H1 (cell line): ENCODE measurements at regions not wholly inside any gene's neighbourhood (a gene's known extent, or its start where the extent isn't known, plus 50 kb on each side); places are given as distances from the start of the nearest gene placed in this dataset.

ENCODE experiments used
- CTCF ChIA-PET: fragments of 300-600 bp; sonication (Branson Sonifier 250); formaldehyde crosslinking; loops from one replicate; lab custom pipeline; 2021; ENCODE audit not compliant: partially characterized antibody; lab: Charles Lee
- POLR2A ChIA-PET: fragments of 300-600 bp; sonication (Branson Sonifier 250); formaldehyde crosslinking; loops from one replicate; lab custom pipeline; 2021; ENCODE audit warnings: inconsistent platforms; ENCODE audit not compliant: partially characterized antibody; lab: Charles Lee
- DNase-seq, 2 experiments: peaks; one replicate each; pipeline versions ENCODE4 v3.0.0 to v3.0.0-alpha.2; 2010 to 2022; ENCODE audit warnings: low spot score in 2 of 2, low read depth in 1 of 2, mixed read lengths in 1 of 2
- FAIRE-seq: peaks from 2 replicates; lab custom pipeline; 2011; peaks lifted over from hg19 to GRCh38; lab: Jason Lieb, UNC
- H2AFZ ChIP-seq: 2 replicates; pipeline ENCODE4 v1.8.1; 2012; ENCODE audit warnings: low read length, inconsistent platforms
- H2AK5ac ChIP-seq: 2 replicates; pipeline ENCODE4 v1.6.1; 2013; ENCODE audit warnings: low read depth, low read length
- H2BK120ac ChIP-seq: replicated peaks from 2 replicates; pipeline ENCODE3; 2013; ENCODE audit warnings: low read depth, low read length, inconsistent platforms
- H2BK12ac ChIP-seq: 2 replicates; pipeline ENCODE4 v1.6.1; 2013; ENCODE audit warnings: low read depth, low read length
- H2BK15ac ChIP-seq: 2 replicates; pipeline ENCODE4 v1.6.1; 2013; ENCODE audit warnings: low read length
- H2BK20ac ChIP-seq: 2 replicates; pipeline ENCODE4 v1.6.1; 2013; ENCODE audit warnings: low read length
- H2BK5ac ChIP-seq: 2 replicates; pipeline ENCODE4 v1.6.1; 2013; ENCODE audit warnings: low read depth, low read length
- H3K14ac ChIP-seq: 2 replicates; pipeline ENCODE4 v1.6.1; 2013; ENCODE audit warnings: inconsistent platforms; ENCODE audit not compliant: insufficient read length
- H3K18ac ChIP-seq: 2 replicates; pipeline ENCODE4 v1.6.1; 2013; ENCODE audit warnings: low read length; ENCODE audit errors: extremely low read depth
- H3K23ac ChIP-seq: 2 replicates; pipeline ENCODE4 v1.6.1; 2013; ENCODE audit warnings: inconsistent platforms; ENCODE audit not compliant: insufficient read length
- H3K23me2 ChIP-seq: 2 replicates; pipeline ENCODE4 v1.6.1; 2013; ENCODE audit warnings: low read depth, low read length
- H3K27ac ChIP-seq: 2 replicates; pipeline ENCODE4 v1.6.1; 2011; ENCODE audit warnings: low read depth, low read length, inconsistent platforms
- H3K27me3 ChIP-seq, 4 experiments: replicated peaks in 1 of 4; 1 replicate in 1 of 4; 2 replicates in 3 of 4; pipeline versions ENCODE4 v1.6.1 to v1.8.1; 2011 to 2013; ENCODE audit warnings: low read length in 3 of 4, mild to moderate bottlenecking in 3 of 4, inconsistent platforms in 2 of 4, mixed read lengths in 2 of 4, moderate library complexity in 1 of 4; ENCODE audit not compliant: control insufficient read depth in 3 of 4, insufficient read depth in 3 of 4; ENCODE audit errors: extremely low read depth in 1 of 4
- H3K36me3 ChIP-seq, 4 experiments: 2 replicates each; pipeline versions ENCODE4 v1.6.1 to v1.8.1; 2011 to 2013; ENCODE audit warnings: mild to moderate bottlenecking in 4 of 4, low read length in 3 of 4, moderate library complexity in 2 of 4, control low read depth in 1 of 4, inconsistent platforms in 1 of 4; ENCODE audit not compliant: insufficient read depth in 4 of 4, control insufficient read depth in 2 of 4
- H3K4ac ChIP-seq: replicated peaks from 2 replicates; pipeline ENCODE3; 2013; ENCODE audit warnings: low read length, low read depth, mixed read lengths, inconsistent platforms; ENCODE audit not compliant: insufficient read length
- H3K4me1 ChIP-seq, 4 experiments: replicated peaks in 1 of 4; 1 replicate in 1 of 4; 2 replicates in 3 of 4; pipeline versions ENCODE4 v1.6.1 to v1.8.1; 2011 to 2013; ENCODE audit warnings: low read length in 3 of 4, inconsistent platforms in 2 of 4, mixed read lengths in 1 of 4; ENCODE audit not compliant: insufficient read depth in 4 of 4, control insufficient read depth in 3 of 4
- H3K4me2 ChIP-seq, 2 experiments: 2 replicates each; pipeline versions ENCODE4 v1.6.1 to v1.8.1; 2011 to 2013; ENCODE audit warnings: low read depth in 2 of 2, low read length in 2 of 2, control low read depth in 1 of 2, inconsistent platforms in 1 of 2, mild to moderate bottlenecking in 1 of 2; ENCODE audit not compliant: insufficient read depth in 1 of 2
- H3K4me3 ChIP-seq, 4 experiments: fragments of 200-600, 300-600 bp in 1 of 4; sonication (generic), shearing (Covaris generic), sonication (Bioruptor Twin) in 1 of 4; 2 replicates each; pipeline versions ENCODE4 v1.5.1 to v1.8.1; 2011 to 2016; ENCODE audit warnings: low read length in 4 of 4, low read depth in 3 of 4, control low read depth in 2 of 4, inconsistent platforms in 2 of 4, mild to moderate bottlenecking in 2 of 4, mixed read lengths in 1 of 4, moderate library complexity in 1 of 4; ENCODE audit not compliant: insufficient read depth in 2 of 4; ENCODE audit errors: extremely low read depth in 1 of 4
- H3K56ac ChIP-seq: replicated peaks from 2 replicates; pipeline ENCODE3; 2013; ENCODE audit warnings: low read depth, mild to moderate bottlenecking, mixed read lengths, low read length, inconsistent platforms; ENCODE audit not compliant: insufficient read length
- H3K79me1 ChIP-seq: 2 replicates; pipeline ENCODE4 v1.6.1; 2013; ENCODE audit warnings: low read depth, low read length, control low read depth
- H3K79me2 ChIP-seq, 2 experiments: 2 replicates each; pipeline versions ENCODE4 v1.6.1 to v1.8.1; 2012 to 2013; ENCODE audit warnings: low read length in 2 of 2, mild to moderate bottlenecking in 2 of 2, inconsistent platforms in 1 of 2; ENCODE audit not compliant: insufficient read depth in 2 of 2, control insufficient read depth in 1 of 2
- H3K9ac ChIP-seq, 4 experiments: replicated peaks in 1 of 4; 1 replicate in 1 of 4; 2 replicates in 3 of 4; pipeline versions ENCODE4 v1.6.1 to v1.8.1; 2011 to 2013; ENCODE audit warnings: low read depth in 3 of 4, low read length in 3 of 4, control low read depth in 2 of 4, mild to moderate bottlenecking in 2 of 4, moderate library complexity in 2 of 4, inconsistent platforms in 1 of 4; ENCODE audit errors: extremely low read depth in 1 of 4
- H3K9me3 ChIP-seq, 2 experiments: 2 replicates each; pipeline versions ENCODE4 v1.6.1 to v1.8.1; 2012 to 2013; ENCODE audit warnings: mild to moderate bottlenecking in 2 of 2, moderate library complexity in 2 of 2, control low read depth in 1 of 2, inconsistent platforms in 1 of 2, low read depth in 1 of 2, low read length in 1 of 2, mixed read lengths in 1 of 2; ENCODE audit not compliant: insufficient read depth in 2 of 2
- H4K20me1 ChIP-seq, 2 experiments: replicated peaks in 1 of 2; 2 replicates each; pipeline versions ENCODE3 to v1.8.1; 2011 to 2013; ENCODE audit warnings: inconsistent platforms in 2 of 2, low read length in 2 of 2, mild to moderate bottlenecking in 1 of 2; ENCODE audit not compliant: insufficient read depth in 2 of 2, control insufficient read depth in 1 of 2
- H4K5ac ChIP-seq: 2 replicates; pipeline ENCODE4 v1.6.1; 2013; ENCODE audit warnings: low read length, low read depth, mixed read lengths, inconsistent platforms; ENCODE audit not compliant: insufficient read length
- H4K8ac ChIP-seq: 2 replicates; pipeline ENCODE4 v1.8.0; 2013; ENCODE audit warnings: mild to moderate bottlenecking, moderate library complexity, low read length, inconsistent platforms; ENCODE audit not compliant: insufficient read depth; ENCODE audit errors: extremely low read depth
- H4K91ac ChIP-seq: replicated peaks from 2 replicates; pipeline ENCODE3; 2013; ENCODE audit warnings: low read length, mixed read lengths, inconsistent platforms; ENCODE audit not compliant: insufficient read length
- CHD2 ChIP-seq: IDR thresholded peaks from 2 replicates; pipeline ENCODE4 v1.6.1; 2012; ENCODE audit warnings: low read length, improper control_type of control experiment
- CREB1 ChIP-seq: IDR thresholded peaks from 2 replicates; pipeline ENCODE4 v1.6.1; 2012; ENCODE audit warnings: inconsistent platforms
- GTF2F1 ChIP-seq: IDR thresholded peaks from 2 replicates; pipeline ENCODE4 v1.6.1; 2012; ENCODE audit warnings: low read depth, low read length, improper control_type of control experiment, borderline replicate concordance
- POLR2A ChIP-seq, 2 experiments: IDR thresholded peaks; 1 replicate in 1 of 2; 2 replicates in 1 of 2; pipeline ENCODE4 v1.6.1; 2011; ENCODE audit warnings: low read depth in 2 of 2, low read length in 2 of 2, mild to moderate bottlenecking in 2 of 2; ENCODE audit errors: control extremely low read depth in 1 of 2
- RBBP5 ChIP-seq: IDR thresholded peaks from 2 replicates; pipeline ENCODE4 v1.7.1; 2012; ENCODE audit warnings: low read depth, mild to moderate bottlenecking, inconsistent platforms, low read length, moderate library complexity, borderline replicate concordance
- RNF2 ChIP-seq: fragments of 200-900, 300-1000 bp; sonication (generic); IDR thresholded peaks from 2 replicates; pipeline ENCODE4 v1.7.1; 2016; ENCODE audit warnings: borderline replicate concordance, low read depth, mild to moderate bottlenecking, antibody characterized with exemption, low read length; ENCODE audit not compliant: poor library complexity, severe bottlenecking; ENCODE audit errors: missing control alignments
- RXRA ChIP-seq: IDR thresholded peaks from 2 replicates; pipeline ENCODE4 v1.6.1; 2011; ENCODE audit warnings: low read depth, mild to moderate bottlenecking, low read length, moderate library complexity; ENCODE audit not compliant: insufficient read depth
- TBP ChIP-seq: IDR thresholded peaks from 2 replicates; pipeline ENCODE4 v1.6.1; 2011; ENCODE audit warnings: low read depth, low read length, improper control_type of control experiment
- TCF12 ChIP-seq: IDR thresholded peaks from 2 replicates; pipeline ENCODE4 v1.6.1; 2011; ENCODE audit warnings: low read depth, mild to moderate bottlenecking, low read length
- TEAD4 ChIP-seq: IDR thresholded peaks from 2 replicates; pipeline ENCODE4 v1.6.1; 2012; ENCODE audit warnings: low read depth, low read length, inconsistent platforms, mixed read lengths
- YY1 ChIP-seq: IDR thresholded peaks from 2 replicates; pipeline ENCODE4 v1.6.1; 2011; ENCODE audit warnings: low read depth, mild to moderate bottlenecking, low read length
- WGBS, 2 experiments: shearing (Covaris generic) in 1 of 2; methylation state at CpG; one replicate each; pipeline versions ENCODE4 v1.1.6 to v1.1.7; 2013 to 2015; ENCODE audit warnings: low lambda C conversion rate in 2 of 2, mixed read lengths in 2 of 2, inconsistent platforms in 1 of 2, low coverage in 1 of 2, missing lambda C conversion rate in 1 of 2; ENCODE audit not compliant: insufficient replicate concordance in 2 of 2, insufficient coverage in 1 of 2, insufficient read length in 1 of 2; ENCODE audit errors: extremely low coverage in 1 of 2, missing lambda C conversion rate in 1 of 2; 5-methylcytosine and 5-hydroxymethylcytosine counted together

DNA sequence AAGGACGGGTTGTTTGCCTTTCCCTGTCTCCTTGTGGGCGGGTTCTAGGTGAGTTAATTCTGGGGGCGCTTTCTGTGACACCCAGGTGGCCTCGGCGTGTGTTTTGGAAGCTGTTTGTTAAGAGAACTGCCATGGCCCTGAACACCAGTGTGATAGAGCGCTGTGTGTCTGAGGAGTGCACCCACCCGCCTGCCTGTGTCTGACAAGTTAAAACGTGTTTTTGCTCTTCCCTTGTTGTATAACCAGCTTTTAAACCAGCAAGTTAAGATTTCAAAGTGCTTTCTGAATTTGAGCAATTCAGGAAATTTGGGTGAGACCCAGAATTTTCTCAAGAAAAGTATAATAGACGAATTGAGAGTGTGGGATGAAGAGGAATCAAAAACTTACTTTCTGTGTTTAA is 55.2 kb upstream of the HGFAC start:
- Histone ChIP-seq H2BK12ac (no peak overlapping the region), H3K18ac (no peak overlapping the region), H2AFZ (no peak overlapping the region), H3K9me3 (0 out of 4 replicates have a peak, but pooled peaks cover 0 to under 1% of the 10 kb centered on the region in 2 experiments), H2BK20ac (no peak overlapping the region), H3K23ac (no peak overlapping the region), H3K36me3 (no peaks in the 10 kb centered on the region), H3K4ac (no peak overlapping the region), H3K14ac (no peak overlapping the region), H3K79me1 (peaks cover 2% of the 10 kb centered on the region; the same call in 1 of the 2 replicates), H3K23me2 (no peaks in the 10 kb centered on the region), H4K5ac (no peak overlapping the region), H3K27ac (no peak overlapping the region), H4K8ac (no peak overlapping the region), H2BK15ac (no peak overlapping the region), H3K9ac (no peak overlapping the region), H3K4me1 (peaks cover 0 to 37% (median 21%) of the 10 kb centered on the region in 4 experiments; a peak in 6 of 7 replicates), H3K27me3 (no peaks in the 10 kb centered on the region; a peak in 1 of 7 replicates), H4K91ac (no peak overlapping the region), H3K4me3 (no peak overlapping the region), H3K56ac (no peak overlapping the region), H2AK5ac (no peak overlapping the region), H3K4me2 (no peak overlapping the region), H4K20me1 (no peaks in the 10 kb centered on the region), H2BK120ac (no peak overlapping the region), H3K79me2 (no peaks in the 10 kb centered on the region), H2BK5ac (no peak overlapping the region)
- ChIA-PET POLR2A (interaction anchor here (1.6 kb wide), 1 partner anchor 13 kb away, joined by 3 read pairs; no protein-coding TSS in a partner anchor), CTCF (interaction anchor here (1.1 to 1.5 kb wide), 3 partner anchors 16 to 56 kb away, joined by 3 to 5 read pairs (median 4); no protein-coding TSS in a partner anchor)
- no peak for FAIRE-seq
- DNase-seq: peak in 1 of 2 experiments; percentile 23
- WGBS, 2 experiments: 75% methylated on average over 9 of the region's 9 CpGs; no CpG with 5 or more reads in 1 of the 2 experiments
- TF ChIP-seq RNF2 (no peak), GTF2F1 (no peak), TCF12 (no peak), CREB1 (no peak), TBP (no peak), RXRA (no peak), TEAD4 (no peak), POLR2A (IDR thresholded peaks at IDR 0.05; ENCODE audit: control extremely low read depth in 1 of 2, low read depth in 2 of 2, low read length in 2 of 2) (no peak), YY1 (no peak), RBBP5 (no peak), CHD2 (no peak)
